HS-27A (cell line): ENCODE measurements at regions not wholly inside any gene's neighbourhood (a gene's known extent, or its start where the extent isn't known, plus 50 kb on each side); places are given as distances from the start of the nearest gene placed in this dataset.
A peak's percentile ranks its signal among the peaks of the same experiment; 100 is the strongest.
"Not testable (repeated sequence)": the region's sequence is repeated elsewhere in the genome, so short reads cannot be mapped to it uniquely, and the experiment has no call there.

ENCODE experiments used
- DNase-seq: peaks from one replicate; pipeline ENCODE4 v3.0.0-alpha.2; 2012; ENCODE audit warnings: low read depth, missing footprints

- DNase-seq, result not testable (repeated sequence)
Measured at GRCh38 chr6:54564188-54564587, 255.9 kb downstream of the TINAG start.

GRCh38 chr6:54574671-54575070, 266.4 kb downstream of the TINAG start:
- no peak for DNase-seq

- no peak for DNase-seq
Measured at GRCh38 chr6:54578261-54578660, 268.3 kb upstream of the FAM83B start.

GRCh38 chr6:54579011-54579410, 267.6 kb upstream of the FAM83B start:
- no peak for DNase-seq

GRCh38 chr6:54586251-54586650, 260.3 kb upstream of the FAM83B start:
- no peak for DNase-seq

- no peak for DNase-seq
Measured at GRCh38 chr6:54587277-54587676, 259.3 kb upstream of the FAM83B start.

GRCh38 chr6:54588176-54588575, 258.4 kb upstream of the FAM83B start:
- DNase-seq, result no peak

- DNase-seq, result no peak
Measured at GRCh38 chr6:54595844-54596243, 250.7 kb upstream of the FAM83B start.

GRCh38 chr6:54598787-54599313, 247.7 kb upstream of the FAM83B start:
- DNase-seq, result no peak

GRCh38 chr6:54601600-54602300, 244.8 kb upstream of the FAM83B start:
- no peak for DNase-seq

GRCh38 chr6:54602591-54602990, 244.0 kb upstream of the FAM83B start:
- DNase-seq, result no peak

- DNase-seq, result no peak
Measured at GRCh38 chr6:54609981-54610380, 236.6 kb upstream of the FAM83B start.

GRCh38 chr6:54613596-54613995, 233.0 kb upstream of the FAM83B start:
- no peak for DNase-seq

GRCh38 chr6:54614499-54615195, 231.9 kb upstream of the FAM83B start:
- DNase-seq, result no peak

GRCh38 chr6:54617730-54618129, 228.8 kb upstream of the FAM83B start:
- DNase-seq, result peak; percentile 8

- no peak for DNase-seq
Measured at GRCh38 chr6:54618572-54618971, 228.0 kb upstream of the FAM83B start.

- DNase-seq, result no peak
Measured at GRCh38 chr6:54619102-54619501, 227.5 kb upstream of the FAM83B start.

- DNase-seq, result no peak
Measured at GRCh38 chr6:54621285-54621684, 225.3 kb upstream of the FAM83B start.

- no peak for DNase-seq
Measured at GRCh38 chr6:54624216-54624615, 222.4 kb upstream of the FAM83B start.

GRCh38 chr6:54624779-54625178, 221.8 kb upstream of the FAM83B start:
- no peak for DNase-seq

- DNase-seq, result no peak
Measured at GRCh38 chr6:54629131-54629530, 217.4 kb upstream of the FAM83B start.

- no peak for DNase-seq
Measured at GRCh38 chr6:54632984-54633565, 213.5 kb upstream of the FAM83B start.

GRCh38 chr6:54633601-54634000, 213.0 kb upstream of the FAM83B start:
- no peak for DNase-seq
